Stimulated activated CD8-positive, alpha-beta memory T cell treated with anti-CD3 and anti-CD28 coated beads, Interleukin-4, amount 100 ng/mL, for 24 hours (primary cell): ENCODE measurements at regions not wholly inside any gene's neighbourhood (a gene's known extent, or its start where the extent isn't known, plus 50 kb on each side); places are given as distances from the start of the nearest gene placed in this dataset.

Experiments
- DNase-seq: peaks from one replicate; pipeline ENCODE4 v3.0.0-alpha.2; 2020; ENCODE audit warnings: low read depth

DNA sequence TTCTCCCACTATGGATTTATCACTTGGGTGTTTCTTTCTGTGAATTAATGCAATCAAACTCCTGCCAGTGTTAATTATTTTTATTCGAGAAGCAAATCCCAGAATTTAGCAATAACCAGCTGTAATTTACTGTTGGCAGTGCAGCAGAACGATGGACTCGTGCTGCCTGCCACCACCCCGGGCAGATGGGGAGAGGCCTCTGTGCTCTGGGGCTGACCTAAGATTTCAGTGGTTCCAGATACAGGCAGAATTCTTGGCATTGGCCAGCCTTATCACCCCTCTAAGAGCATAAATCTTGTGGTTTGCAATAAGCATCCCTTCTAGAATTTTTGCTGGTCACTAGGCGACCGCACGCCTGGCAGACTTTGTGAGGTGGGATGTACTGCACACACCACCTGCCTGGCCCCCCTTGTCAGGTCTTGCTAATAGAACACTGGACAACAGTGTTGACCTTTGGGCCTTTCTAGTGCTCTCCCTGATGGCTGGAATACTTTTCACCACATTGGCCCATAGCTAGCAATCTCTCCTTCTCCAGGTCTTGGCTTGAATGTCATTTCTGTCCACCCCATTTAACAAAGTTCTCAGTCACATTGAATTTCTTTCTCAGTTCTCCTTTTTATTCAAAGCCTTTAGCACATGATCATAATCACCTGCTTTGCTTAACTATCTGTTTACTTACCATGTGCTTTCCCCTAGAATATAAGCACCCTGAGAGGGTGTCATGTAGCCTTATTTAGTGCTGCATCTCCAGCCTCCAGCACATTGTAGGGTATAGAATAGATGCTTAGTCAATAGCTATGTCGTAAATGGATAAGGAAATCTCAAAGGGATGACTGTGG lies 122.1 kb upstream of the DYNLRB2 start:
- DNase-seq, result no peak

GRCh38 chr16:80417706-80418271 lies 123.0 kb upstream of the DYNLRB2 start:
- DNase-seq, result no peak

DNA sequence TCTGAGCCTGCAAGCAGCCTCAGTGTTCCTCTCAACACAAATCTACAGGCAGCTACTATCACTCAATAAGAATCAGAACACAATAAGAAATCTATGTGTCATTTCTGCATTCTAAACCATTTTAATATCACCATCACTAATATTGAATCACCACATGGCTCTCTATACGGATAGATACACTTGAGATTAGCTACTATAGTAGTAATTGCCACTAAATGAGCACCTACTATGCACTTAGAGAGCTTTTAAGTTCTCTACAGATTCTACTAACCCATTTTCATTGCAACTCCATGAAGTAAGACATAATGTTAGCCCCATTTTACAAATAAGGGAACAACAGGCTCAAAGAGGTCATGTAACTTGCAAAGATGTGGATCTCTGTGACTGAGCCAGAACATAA lies 132.8 kb upstream of the DYNLRB2 start:
- DNase-seq, result no peak

DNA sequence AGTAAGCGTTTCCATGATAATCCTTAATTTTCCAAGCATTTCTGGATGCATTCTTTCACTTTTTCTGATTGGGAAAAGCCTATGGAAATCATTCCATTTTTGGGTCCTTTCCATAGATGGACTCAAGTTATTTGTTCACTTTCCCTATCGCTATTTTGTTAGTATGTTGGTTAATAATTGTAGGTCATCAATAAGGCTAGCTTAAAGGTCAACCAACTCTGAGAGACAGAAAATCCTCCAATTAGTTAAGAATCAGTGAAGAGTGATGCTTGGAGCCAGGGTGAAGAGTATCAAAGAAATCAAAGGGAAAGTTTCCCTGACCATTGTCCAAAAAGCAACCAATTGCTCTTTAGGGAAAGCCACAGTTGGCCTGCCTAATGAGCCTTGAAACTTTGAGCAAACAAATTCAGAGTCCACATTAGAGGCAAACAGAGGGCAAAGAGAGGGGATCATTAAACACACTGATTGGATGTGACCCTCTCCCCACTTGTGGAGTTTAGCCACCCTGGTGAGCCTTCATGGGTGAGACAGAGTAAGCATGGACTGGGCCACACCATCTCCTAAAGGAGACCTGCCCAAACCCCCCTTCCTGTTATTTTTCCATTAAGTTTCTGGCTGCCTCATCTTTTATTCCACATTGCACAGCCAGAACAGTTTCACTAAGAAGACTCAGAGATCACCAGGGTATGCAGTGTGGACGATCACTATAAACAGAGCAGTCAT lies 133.4 kb upstream of the DYNLRB2 start:
- no peak for DNase-seq

- no peak for DNase-seq
Measured at GRCh38 chr16:80404847-80405246, 135.9 kb upstream of the DYNLRB2 start.

DNA sequence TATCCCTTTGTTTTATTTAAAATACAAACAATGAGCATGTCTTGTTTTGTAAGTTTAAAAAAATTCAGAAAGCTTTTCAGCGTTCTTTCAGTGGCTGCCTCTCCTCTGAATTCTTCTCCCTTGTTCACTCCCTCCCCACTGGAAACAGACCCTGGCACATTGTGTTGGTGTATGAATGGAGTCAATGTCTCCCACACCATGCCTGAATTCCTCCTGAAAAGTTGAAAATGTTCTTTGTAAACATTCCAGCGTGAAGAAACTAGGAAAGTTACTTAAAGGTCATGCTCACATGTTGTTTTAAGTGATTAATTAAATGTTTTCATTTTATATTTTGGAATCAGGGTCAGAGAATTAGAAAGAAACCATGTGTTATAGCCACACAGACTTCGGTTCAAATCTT lies 136.9 kb upstream of the DYNLRB2 start:
- no peak for DNase-seq

- DNase-seq, result no peak
Measured at GRCh38 chr16:80390871-80391489, 149.8 kb upstream of the DYNLRB2 start.

DNA sequence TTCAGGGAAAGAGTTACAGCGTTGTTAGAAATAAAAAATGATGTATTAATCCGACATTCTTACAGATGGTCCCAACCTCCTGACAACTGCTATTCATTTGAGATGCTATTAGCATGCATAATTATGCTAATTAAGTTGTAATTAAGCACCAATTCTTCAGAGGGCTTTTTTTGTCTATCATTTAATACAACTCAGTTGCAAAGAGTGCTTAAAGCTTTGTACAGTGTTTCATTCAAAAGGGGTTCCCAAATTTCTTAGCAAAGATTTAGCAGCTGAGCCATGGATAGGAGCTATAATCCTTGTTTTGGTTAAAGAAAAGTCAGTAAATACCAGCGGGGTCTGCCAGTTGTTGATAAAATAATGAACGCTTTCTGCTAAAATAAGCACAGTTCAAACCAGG lies 150.7 kb upstream of the DYNLRB2 start:
- DNase-seq, result no peak

DNA sequence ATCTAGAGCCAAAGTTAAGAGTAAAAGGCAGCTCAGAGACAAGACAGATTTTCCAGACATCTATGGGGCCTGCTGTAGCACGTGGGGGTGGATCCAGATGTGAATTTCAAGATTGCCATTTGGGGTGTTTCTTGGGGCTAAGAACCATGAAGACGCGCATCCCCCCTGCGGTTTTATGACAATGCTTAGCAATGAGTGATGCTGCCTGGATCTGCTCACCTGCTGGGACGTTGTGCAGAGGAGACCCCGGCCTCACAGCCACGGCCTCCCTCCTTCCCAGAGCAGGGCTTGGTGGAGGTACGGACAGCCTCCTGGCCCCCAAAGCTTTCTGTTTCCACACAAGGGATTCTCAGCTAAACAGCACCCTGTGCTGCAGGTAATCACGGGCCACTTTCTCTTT lies 151.5 kb upstream of the DYNLRB2 start:
- no peak for DNase-seq

DNA sequence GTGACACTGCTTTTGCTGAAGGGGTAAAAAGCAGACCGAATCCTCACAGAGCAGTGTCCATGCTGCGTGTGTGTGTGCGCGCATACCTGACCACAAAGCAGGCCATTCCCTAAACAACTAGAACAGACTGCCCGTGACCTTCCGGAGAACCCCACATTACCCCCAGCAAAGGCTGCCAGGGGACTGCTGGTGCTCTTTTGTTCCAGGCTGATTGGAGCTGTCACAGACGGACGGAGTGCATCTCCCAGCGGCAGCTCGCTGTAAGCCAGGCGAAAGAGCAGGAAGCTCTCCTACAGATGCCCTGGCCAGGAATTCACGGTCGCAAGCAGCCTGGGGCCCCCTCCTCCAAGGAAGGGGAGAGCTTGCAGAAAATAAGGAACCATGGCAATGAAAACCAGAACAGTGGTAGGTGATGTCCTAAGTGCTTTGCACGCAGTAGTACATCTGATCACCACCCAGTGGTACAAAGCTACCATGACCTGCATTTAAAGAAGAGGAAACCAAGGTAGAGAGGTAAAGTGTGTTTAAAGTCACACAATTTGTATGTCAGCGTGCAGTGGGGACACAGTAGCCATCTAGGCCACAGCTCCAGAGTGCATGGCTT lies 153.4 kb upstream of the DYNLRB2 start:
- no peak for DNase-seq

GRCh38 chr16:80384862-80385261 lies 155.9 kb upstream of the DYNLRB2 start:
- no peak for DNase-seq

- DNase-seq, result no peak
Measured at GRCh38 chr16:80380514-80380913, 160.3 kb upstream of the DYNLRB2 start.

GRCh38 chr16:80377096-80377956 lies 163.5 kb upstream of the DYNLRB2 start:
- DNase-seq, result no peak

DNA sequence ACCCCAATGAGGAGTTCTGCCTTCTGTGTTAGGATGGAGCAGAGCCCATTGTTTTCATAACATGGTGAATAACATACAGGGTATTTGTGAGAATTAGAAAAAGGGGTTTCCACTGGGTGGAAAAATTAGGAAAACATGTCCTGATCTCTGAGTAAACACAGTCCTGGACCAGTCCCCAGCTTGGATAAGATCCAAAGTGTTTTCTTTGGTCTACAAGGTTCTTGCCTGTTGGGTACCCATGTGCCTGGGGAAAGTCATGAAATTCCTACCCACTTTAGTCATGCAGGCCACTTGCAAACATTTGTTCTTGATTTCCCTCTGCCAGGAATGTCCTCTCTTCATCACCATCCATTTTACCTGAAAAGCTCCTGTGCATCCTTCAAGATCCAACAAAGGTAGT lies 164.8 kb upstream of the DYNLRB2 start:
- no peak for DNase-seq

DNA sequence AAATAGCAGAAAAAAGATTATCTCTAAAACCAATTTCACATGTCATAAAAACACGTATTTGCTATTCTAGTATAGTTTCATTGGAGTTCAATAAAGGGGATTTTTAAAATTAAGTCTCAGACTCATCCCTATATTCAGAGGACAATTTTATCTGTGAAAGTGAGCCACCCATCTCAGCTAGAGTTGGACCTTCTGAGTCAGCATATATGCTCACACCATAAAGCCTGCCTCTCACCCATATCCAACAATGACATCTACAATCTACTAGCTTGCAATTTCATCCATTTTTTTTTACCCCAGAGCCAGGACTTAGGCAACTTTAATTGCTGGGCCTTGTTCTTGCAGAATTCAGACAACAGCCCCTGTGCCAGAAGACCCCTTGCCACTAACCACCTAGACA lies 165.3 kb upstream of the DYNLRB2 start:
- no peak for DNase-seq

DNA sequence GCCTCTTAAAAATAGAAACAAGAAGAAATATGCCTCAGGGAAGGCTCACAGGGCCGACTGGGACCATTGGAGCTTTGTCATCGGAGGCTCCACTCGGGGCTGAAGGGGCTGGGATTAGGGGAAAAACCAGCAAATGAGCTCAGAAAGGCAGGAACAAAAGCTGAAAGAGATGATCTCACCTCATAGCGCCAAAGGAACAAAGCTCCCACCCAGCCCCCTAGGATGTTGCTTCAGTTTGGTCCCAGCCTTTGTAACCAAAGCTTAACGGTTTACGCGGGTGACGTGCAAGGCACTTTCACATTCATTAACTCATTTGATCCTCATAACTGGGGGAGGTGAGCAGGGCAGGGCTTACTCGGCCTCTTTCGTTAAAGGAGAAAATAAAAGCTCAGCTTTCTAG lies 168.5 kb upstream of the DYNLRB2 start:
- DNase-seq, result no peak

DNA sequence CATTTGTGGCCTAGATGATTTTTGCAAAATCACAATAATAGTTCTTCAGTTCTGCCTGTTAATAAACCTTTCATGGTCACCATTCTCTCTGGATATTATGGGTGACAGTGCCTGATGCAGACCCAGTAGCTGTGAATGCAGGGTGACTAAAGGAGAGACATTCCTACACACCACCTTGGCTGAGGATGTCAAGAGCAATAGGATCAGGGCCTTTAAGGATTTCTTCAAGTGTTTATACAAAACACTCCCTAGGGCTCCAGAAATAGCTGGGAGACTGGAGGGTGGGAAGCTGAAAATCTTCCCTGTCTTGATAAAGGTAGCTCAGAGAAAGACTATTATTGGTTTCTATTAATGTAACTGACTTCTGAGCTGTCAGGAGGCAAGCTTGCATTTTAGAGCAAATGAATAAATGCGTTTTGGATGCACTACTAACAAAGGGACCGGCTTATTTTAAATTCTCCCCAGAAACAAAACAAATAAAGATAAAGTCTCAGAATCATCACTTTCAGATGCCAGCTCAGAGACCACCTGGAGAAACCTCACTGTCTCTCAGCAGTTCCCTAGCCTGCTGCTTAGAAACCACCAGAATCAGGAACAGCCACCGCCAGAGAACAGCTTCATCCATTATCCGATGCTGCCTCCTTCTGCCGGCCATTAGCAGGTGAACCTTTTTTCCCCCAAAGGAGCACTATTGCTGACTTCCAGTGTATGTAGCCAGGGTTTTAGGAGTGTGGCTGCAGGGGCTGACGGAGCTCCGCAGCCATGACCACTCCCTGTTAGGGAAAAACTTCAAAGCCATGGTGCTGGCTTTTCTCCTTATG lies 171.4 kb upstream of the DYNLRB2 start:
- DNase-seq, result no peak

GRCh38 chr16:80367037-80367658 lies 173.6 kb upstream of the DYNLRB2 start:
- DNase-seq, result no peak

GRCh38 chr16:80366023-80366422 lies 174.8 kb upstream of the DYNLRB2 start:
- DNase-seq, result no peak

- no peak for DNase-seq
Measured at GRCh38 chr16:80362816-80363215, 178.0 kb upstream of the DYNLRB2 start.
